ENCODE measurements at regions not wholly inside any gene's neighbourhood (a gene's known extent, or its start where the extent isn't known, plus 50 kb on each side); places are given as distances from the start of the nearest gene placed in this dataset.

GRCh38 chr4:82043081-82043808 lies 330.5 kb downstream of the HNRNPD start:
- Histone ChIP-seq H3K27ac (ENCODE audit: low read length) (peak overlapping the region; percentile 85), H3K9me3 (ENCODE audit: control insufficient read depth, low read depth, low read length) (no peaks in the 10 kb centered on the region), H3K4me1 (ENCODE audit: control insufficient read depth, insufficient read depth, low read length) (peaks cover 19% of the 10 kb centered on the region), H3K27me3 (ENCODE audit: control insufficient read depth, insufficient read depth, low read length) (peaks cover 7% of the 10 kb centered on the region), H3K4me3 (ENCODE audit: low read length) (peak overlapping the region; percentile 81), H3K36me3 (ENCODE audit: control insufficient read depth, insufficient read depth, low read length) (no peaks in the 10 kb centered on the region)
- 0% methylated on average over 1 of the region's 12 CpGs for WGBS (ENCODE audit: insufficient coverage, low lambda C conversion rate)
- peak; percentile 91 to 96 for DNase-seq

GRCh38 chr4:82042042-82042441 lies 331.7 kb downstream of the HNRNPD start:
- Histone ChIP-seq H3K27me3 (ENCODE audit: control insufficient read depth, insufficient read depth, low read length) (peaks cover 7% of the 10 kb centered on the region), H3K36me3 (ENCODE audit: control insufficient read depth, insufficient read depth, low read length) (no peaks in the 10 kb centered on the region), H3K4me3 (ENCODE audit: low read length) (peak overlapping the region; percentile 81)

GRCh38 chr4:82038936-82039335 lies 334.9 kb downstream of the HNRNPD start:
- Histone ChIP-seq H3K9me3 (ENCODE audit: control insufficient read depth, low read depth, low read length) (no peaks in the 10 kb centered on the region), H3K27me3 (ENCODE audit: control insufficient read depth, insufficient read depth, low read length) (peaks cover 2% of the 10 kb centered on the region), H3K27ac (ENCODE audit: low read length) (no peak overlapping the region), H3K4me1 (ENCODE audit: control insufficient read depth, insufficient read depth, low read length) (peaks cover 15% of the 10 kb centered on the region), H3K36me3 (ENCODE audit: control insufficient read depth, insufficient read depth, low read length) (no peaks in the 10 kb centered on the region), H3K4me3 (ENCODE audit: low read length) (no peak overlapping the region)
- DNase-seq, result no peak
- WGBS (ENCODE audit: insufficient coverage, low lambda C conversion rate), result 92% methylated on average over 1 of the region's 2 CpGs

More at GRCh38 chr4:82042042-82042441, 331.7 kb downstream of the HNRNPD start:
- no CpG with 5 or more reads among the region's 3 CpGs for WGBS (ENCODE audit: insufficient coverage, low lambda C conversion rate)
- DNase-seq, result no peak
- Histone ChIP-seq H3K27ac (ENCODE audit: low read length) (peak overlapping the region; percentile 85), H3K9me3 (ENCODE audit: control insufficient read depth, low read depth, low read length) (no peaks in the 10 kb centered on the region), H3K4me1 (ENCODE audit: control insufficient read depth, insufficient read depth, low read length) (peaks cover 19% of the 10 kb centered on the region)

DNA sequence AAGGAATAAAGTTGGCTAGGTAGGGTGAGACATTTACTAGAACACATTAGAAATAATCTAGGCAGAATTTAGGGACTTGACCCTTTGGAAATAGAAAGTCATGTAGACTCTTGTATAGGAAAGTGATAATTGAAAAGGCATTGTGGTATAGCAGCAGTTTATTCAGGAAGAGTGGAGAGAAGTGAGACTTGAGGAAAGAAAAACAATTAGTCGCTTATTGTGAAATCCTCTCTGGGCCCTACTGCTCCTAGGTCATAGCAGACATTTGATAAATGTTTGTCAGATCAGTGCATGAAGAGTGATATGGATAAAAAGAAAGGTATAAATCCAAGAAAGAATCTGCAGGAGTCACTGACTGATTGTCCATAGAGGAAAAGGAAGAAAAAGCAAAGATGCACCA lies 337.6 kb downstream of the HNRNPD start:
- Histone ChIP-seq H3K36me3 (ENCODE audit: control insufficient read depth, insufficient read depth, low read length) (no peaks in the 10 kb centered on the region), H3K27ac (ENCODE audit: low read length) (no peak overlapping the region), H3K9me3 (ENCODE audit: control insufficient read depth, low read depth, low read length) (no peaks in the 10 kb centered on the region), H3K4me1 (ENCODE audit: control insufficient read depth, insufficient read depth, low read length) (peaks cover 8% of the 10 kb centered on the region), H3K27me3 (ENCODE audit: control insufficient read depth, insufficient read depth, low read length) (no peaks in the 10 kb centered on the region), H3K4me3 (ENCODE audit: low read length) (no peak overlapping the region)
- no peak for DNase-seq
- 56% methylated on average over 1 of the region's 1 CpG for WGBS (ENCODE audit: insufficient coverage, low lambda C conversion rate)

- WGBS (ENCODE audit: insufficient coverage, low lambda C conversion rate), result 80% methylated on average over 1 of the region's 2 CpGs
Observed at GRCh38 chr4:82034878-82035277, 338.9 kb downstream of the HNRNPD start.

DNA sequence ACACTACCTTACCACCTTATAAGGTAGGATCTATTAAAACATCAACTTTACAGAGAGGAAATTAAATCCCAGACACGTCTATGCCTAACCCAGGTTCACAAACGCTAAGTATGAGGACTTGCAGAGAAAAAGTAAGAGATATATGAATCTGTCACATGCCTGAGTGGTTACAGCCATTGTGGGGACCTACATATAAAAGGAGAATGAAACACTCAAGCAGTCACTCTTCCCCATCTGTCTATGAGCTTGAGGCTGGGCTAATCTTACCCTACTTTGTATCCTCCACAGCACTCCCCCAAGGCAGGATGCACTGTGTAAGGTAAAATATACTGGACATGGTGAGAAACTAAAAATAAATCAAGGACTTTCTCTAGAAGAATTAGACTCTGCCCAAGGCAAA lies 339.9 kb downstream of the HNRNPD start:
- no peak overlapping the region for H3K4me3 ChIP-seq (ENCODE audit: low read length)
- no peaks in the 10 kb centered on the region for H3K9me3 ChIP-seq (ENCODE audit: control insufficient read depth, low read depth, low read length)
- H3K4me1 ChIP-seq (ENCODE audit: control insufficient read depth, insufficient read depth, low read length), result no peaks in the 10 kb centered on the region
- WGBS (ENCODE audit: insufficient coverage, low lambda C conversion rate), result no CpG with 5 or more reads among the region's 2 CpGs
- no peaks in the 10 kb centered on the region for H3K36me3 ChIP-seq (ENCODE audit: control insufficient read depth, insufficient read depth, low read length)
- H3K27ac ChIP-seq (ENCODE audit: low read length), result no peak overlapping the region
- DNase-seq, result no peak
- no peaks in the 10 kb centered on the region for H3K27me3 ChIP-seq (ENCODE audit: control insufficient read depth, insufficient read depth, low read length)

More at GRCh38 chr4:82034878-82035277, 338.9 kb downstream of the HNRNPD start:
- H3K36me3 ChIP-seq (ENCODE audit: control insufficient read depth, insufficient read depth, low read length), result no peaks in the 10 kb centered on the region
- no peak for DNase-seq
- H3K4me3 ChIP-seq (ENCODE audit: low read length), result no peak overlapping the region
- no peak overlapping the region for H3K27ac ChIP-seq (ENCODE audit: low read length)
- H3K9me3 ChIP-seq (ENCODE audit: control insufficient read depth, low read depth, low read length), result no peaks in the 10 kb centered on the region
- H3K4me1 ChIP-seq (ENCODE audit: control insufficient read depth, insufficient read depth, low read length), result no peaks in the 10 kb centered on the region
- no peaks in the 10 kb centered on the region for H3K27me3 ChIP-seq (ENCODE audit: control insufficient read depth, insufficient read depth, low read length)

DNA sequence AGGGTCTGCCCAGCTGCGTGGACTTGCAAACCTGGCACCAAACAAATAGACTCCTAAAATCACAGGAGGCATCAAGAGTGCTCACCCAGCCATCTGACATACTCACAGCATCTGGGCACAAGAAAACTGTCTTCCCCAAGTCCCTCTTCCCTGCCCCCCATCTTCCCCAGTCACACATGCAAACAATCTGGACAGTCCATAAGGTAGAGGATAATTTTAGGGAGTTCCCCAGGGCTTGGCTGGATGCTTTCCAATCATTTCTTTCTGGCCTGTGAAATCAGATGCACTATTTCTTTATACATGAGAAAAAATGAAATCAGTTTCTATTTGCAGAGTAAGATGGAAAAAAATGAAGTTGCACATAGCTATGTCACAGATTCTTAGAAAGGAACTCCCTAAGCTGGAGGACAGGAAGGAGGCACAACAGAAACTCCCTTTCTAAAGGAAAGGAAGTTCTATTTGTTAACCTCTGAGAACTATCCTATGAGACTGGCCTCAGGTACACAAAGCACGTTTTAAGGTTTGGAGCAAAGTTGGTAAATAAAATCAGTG lies 342.3 kb downstream of the HNRNPD start:
- no peak for DNase-seq
- no peak overlapping the region for H3K4me3 ChIP-seq (ENCODE audit: low read length)
- no peak overlapping the region for H3K27ac ChIP-seq (ENCODE audit: low read length)
- H3K27me3 ChIP-seq (ENCODE audit: control insufficient read depth, insufficient read depth, low read length), result no peaks in the 10 kb centered on the region
- WGBS (ENCODE audit: insufficient coverage, low lambda C conversion rate), result no CpG with 5 or more reads among the region's 2 CpGs
- H3K36me3 ChIP-seq (ENCODE audit: control insufficient read depth, insufficient read depth, low read length), result no peaks in the 10 kb centered on the region
- H3K9me3 ChIP-seq (ENCODE audit: control insufficient read depth, low read depth, low read length), result no peaks in the 10 kb centered on the region
- H3K4me1 ChIP-seq (ENCODE audit: control insufficient read depth, insufficient read depth, low read length), result no peaks in the 10 kb centered on the region

DNA sequence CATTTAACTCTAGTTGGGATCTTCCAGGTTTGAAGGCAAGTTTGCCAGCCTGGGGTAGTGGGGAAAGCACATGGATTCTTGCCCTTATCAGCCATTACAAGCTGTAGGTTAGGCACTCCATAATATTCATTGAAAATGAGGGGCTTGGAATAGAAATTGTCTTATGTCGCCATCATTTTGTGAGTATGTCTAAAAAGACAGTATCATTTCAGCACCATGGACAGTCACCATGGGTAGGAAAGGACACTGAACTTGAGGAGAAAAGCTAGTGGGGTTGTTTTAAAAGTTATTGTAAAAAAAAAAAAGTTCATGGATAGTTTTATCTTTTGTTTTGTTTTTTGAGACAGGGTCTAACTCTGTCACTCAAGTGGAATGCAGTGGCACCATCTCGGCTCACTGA lies 356.1 kb downstream of the HNRNPD start:
- DNase-seq, result peak in 1 of 2 donors; percentile 29
- H3K27me3 ChIP-seq (ENCODE audit: control insufficient read depth, insufficient read depth, low read length), result no peaks in the 10 kb centered on the region
- H3K4me3 ChIP-seq (ENCODE audit: low read length), result no peak overlapping the region
- no peaks in the 10 kb centered on the region for H3K9me3 ChIP-seq (ENCODE audit: control insufficient read depth, low read depth, low read length)
- no peaks in the 10 kb centered on the region for H3K4me1 ChIP-seq (ENCODE audit: control insufficient read depth, insufficient read depth, low read length)
- H3K27ac ChIP-seq (ENCODE audit: low read length), result no peak overlapping the region
- WGBS (ENCODE audit: insufficient coverage, low lambda C conversion rate), result 100% methylated on average over 1 of the region's 2 CpGs
- H3K36me3 ChIP-seq (ENCODE audit: control insufficient read depth, insufficient read depth, low read length), result no peaks in the 10 kb centered on the region

- DNase-seq, result peak in 1 of 2 donors; percentile 19
- Histone ChIP-seq H3K4me1 (ENCODE audit: control insufficient read depth, insufficient read depth, low read length) (peaks cover 3% of the 10 kb centered on the region), H3K27me3 (ENCODE audit: control insufficient read depth, insufficient read depth, low read length) (no peaks in the 10 kb centered on the region), H3K36me3 (ENCODE audit: control insufficient read depth, insufficient read depth, low read length) (no peaks in the 10 kb centered on the region), H3K9me3 (ENCODE audit: control insufficient read depth, low read depth, low read length) (peaks cover 7% of the 10 kb centered on the region), H3K27ac (ENCODE audit: low read length) (no peak overlapping the region), H3K4me3 (ENCODE audit: low read length) (no peak overlapping the region)
- WGBS (ENCODE audit: insufficient coverage, low lambda C conversion rate), result 50% methylated on average over 1 of the region's 1 CpG
Observed at GRCh38 chr4:82005158-82005557, 368.6 kb downstream of the HNRNPD start.

DNA sequence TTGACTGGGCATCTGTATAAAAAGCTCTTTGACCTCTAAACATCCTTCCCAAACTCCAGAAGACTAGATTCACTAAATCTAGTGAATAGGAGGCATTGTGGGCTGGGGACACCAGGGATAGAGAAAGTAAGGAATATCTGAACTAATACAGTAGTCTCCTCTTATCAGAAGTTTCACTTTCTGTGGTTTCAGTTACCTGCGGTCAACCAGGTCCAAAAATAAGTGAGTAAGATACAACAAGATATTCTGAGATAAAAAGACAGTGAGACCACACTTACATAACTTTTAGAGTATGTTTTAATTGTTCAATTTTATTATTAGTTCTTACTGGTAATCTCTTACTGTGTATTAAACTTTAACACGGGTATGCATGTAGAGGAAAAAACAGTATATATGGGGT lies 376.5 kb downstream of the HNRNPD start:
- Histone ChIP-seq H3K4me3 (ENCODE audit: low read length) (no peak overlapping the region), H3K4me1 (ENCODE audit: control insufficient read depth, insufficient read depth, low read length) (no peaks in the 10 kb centered on the region), H3K27ac (ENCODE audit: low read length) (no peak overlapping the region), H3K27me3 (ENCODE audit: control insufficient read depth, insufficient read depth, low read length) (no peaks in the 10 kb centered on the region), H3K9me3 (ENCODE audit: control insufficient read depth, low read depth, low read length) (peaks cover 5% of the 10 kb centered on the region), H3K36me3 (ENCODE audit: control insufficient read depth, insufficient read depth, low read length) (no peaks in the 10 kb centered on the region)
- no peak for DNase-seq
- WGBS (ENCODE audit: insufficient coverage, low lambda C conversion rate), result 60% methylated on average over 2 of the region's 2 CpGs

DNA sequence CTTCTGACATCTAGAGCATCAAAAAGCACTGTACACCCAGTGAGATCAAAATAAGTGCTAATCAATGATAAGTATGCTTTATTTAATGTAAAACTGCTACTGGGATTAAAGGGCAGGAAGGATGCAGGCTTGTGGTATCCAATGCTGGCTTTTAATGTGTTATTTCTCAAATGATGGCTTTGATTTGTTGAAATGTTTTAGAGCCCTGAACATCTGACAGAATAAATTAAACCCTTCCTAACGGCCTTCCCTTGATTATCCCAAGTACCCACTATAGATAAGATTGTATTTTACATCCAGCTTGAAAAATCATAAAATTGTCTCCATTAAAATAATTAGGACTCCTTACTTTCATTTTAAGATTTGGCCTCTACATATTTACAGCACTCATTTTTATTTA lies 382.9 kb downstream of the HNRNPD start:
- Histone ChIP-seq H3K4me1 (ENCODE audit: control insufficient read depth, insufficient read depth, low read length) (peaks cover 16% of the 10 kb centered on the region), H3K27me3 (ENCODE audit: control insufficient read depth, insufficient read depth, low read length) (no peaks in the 10 kb centered on the region), H3K4me3 (ENCODE audit: low read length) (no peak overlapping the region), H3K9me3 (ENCODE audit: control insufficient read depth, low read depth, low read length) (no peaks in the 10 kb centered on the region), H3K27ac (ENCODE audit: low read length) (no peak overlapping the region), H3K36me3 (ENCODE audit: control insufficient read depth, insufficient read depth, low read length) (no peaks in the 10 kb centered on the region)
- 67% methylated on average over 1 of the region's 1 CpG for WGBS (ENCODE audit: insufficient coverage, low lambda C conversion rate)
- DNase-seq, result no peak
